ENCODE measurements at regions not wholly inside any gene's neighbourhood (a gene's known extent, or its start where the extent isn't known, plus 50 kb on each side); places are given as distances from the start of the nearest gene placed in this dataset.

DNA sequence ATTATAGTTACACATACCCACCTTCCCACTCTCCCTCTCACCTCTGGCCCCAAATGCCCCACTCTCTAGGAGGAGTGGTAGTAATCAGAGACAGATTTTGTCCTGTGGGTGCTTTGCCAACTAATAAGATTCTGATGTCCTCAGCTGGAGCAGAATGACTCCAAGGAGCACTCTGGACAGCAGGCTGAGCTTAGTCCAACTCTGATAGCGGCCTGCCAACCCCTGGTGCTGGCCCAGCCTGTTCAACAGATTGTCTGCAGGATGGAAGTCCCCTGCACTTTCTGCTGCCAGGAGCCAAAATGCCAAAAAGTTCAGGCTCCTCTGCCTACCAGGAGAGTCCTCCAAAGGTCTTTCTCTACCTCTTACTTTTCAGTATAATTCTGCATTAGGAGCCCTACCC lies 160.5 kb upstream of the UMPS start:
- no peak for FAIRE-seq
- no peak for DNase-seq (ENCODE audit: low spot score)

DNA sequence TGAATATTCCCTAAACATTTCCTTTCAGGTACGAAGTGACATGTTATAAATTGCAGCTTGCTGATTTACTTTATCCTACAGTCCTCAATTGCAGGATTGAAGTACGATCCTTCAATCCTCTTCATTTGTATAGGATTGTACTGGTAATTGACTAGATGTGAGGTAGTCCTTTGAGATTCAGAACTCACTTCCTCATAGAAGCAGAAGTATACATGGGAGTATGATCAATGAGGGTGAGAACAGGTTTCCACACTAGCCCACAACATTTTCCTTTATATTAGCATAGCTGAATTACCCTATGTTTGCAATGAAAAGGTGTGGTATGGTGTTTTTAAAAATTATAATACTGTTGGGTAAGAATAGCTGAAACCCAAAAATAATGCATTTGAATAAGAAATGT lies 160.0 kb upstream of the UMPS start:
- DNase-seq (ENCODE audit: low spot score) = no peak
- FAIRE-seq = no peak

DNA sequence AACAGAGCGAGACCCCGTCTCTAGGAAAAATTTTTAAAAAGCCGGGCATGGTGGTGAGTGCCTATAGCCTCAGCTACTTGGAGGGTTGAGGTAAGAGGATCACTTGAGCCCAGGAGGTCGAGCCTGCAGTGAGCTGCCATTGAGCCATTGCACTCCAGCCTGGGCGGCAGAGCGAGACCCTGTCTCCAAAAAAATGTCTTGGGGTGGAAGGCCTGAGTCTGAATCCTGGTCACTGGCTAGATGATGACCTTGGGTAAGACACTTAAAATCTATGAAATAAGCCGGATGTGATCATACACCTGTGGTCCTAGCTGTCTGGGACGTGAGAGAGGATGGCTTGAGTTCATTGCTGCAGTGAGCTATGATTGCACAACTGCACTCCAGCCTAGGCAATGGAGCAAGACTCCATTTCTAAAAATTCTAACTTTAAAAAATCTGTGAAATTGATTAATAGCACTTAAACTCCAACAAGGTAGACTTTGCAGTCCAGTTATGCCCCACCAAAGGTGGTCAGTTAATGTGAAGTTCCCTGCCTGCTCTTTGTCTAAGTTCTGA lies 157.3 kb upstream of the UMPS start:
- DNase-seq (ENCODE audit: low spot score) (no peak), FAIRE-seq (no peak)

DNA sequence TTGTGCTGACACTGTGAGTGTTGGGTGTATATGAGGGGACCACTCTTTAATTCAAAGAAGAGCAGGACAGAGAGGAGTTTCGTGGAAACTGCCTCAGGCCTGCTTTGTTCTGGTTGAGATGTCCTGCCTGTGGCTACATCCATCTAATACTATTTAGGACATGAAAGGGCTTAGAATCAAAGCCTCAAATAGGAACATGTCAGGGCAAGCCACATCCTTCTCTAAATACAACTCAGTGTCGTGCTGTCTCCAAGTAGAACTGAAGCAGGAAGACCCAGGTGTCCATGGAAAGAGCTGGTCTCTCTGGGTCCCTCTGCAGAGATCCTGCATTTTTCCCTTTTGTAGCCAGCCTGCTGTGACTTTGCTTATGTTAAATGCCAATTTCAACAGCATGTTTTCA lies 156.2 kb upstream of the UMPS start:
- FAIRE-seq (no peak), DNase-seq (ENCODE audit: low spot score) (no peak)

DNA sequence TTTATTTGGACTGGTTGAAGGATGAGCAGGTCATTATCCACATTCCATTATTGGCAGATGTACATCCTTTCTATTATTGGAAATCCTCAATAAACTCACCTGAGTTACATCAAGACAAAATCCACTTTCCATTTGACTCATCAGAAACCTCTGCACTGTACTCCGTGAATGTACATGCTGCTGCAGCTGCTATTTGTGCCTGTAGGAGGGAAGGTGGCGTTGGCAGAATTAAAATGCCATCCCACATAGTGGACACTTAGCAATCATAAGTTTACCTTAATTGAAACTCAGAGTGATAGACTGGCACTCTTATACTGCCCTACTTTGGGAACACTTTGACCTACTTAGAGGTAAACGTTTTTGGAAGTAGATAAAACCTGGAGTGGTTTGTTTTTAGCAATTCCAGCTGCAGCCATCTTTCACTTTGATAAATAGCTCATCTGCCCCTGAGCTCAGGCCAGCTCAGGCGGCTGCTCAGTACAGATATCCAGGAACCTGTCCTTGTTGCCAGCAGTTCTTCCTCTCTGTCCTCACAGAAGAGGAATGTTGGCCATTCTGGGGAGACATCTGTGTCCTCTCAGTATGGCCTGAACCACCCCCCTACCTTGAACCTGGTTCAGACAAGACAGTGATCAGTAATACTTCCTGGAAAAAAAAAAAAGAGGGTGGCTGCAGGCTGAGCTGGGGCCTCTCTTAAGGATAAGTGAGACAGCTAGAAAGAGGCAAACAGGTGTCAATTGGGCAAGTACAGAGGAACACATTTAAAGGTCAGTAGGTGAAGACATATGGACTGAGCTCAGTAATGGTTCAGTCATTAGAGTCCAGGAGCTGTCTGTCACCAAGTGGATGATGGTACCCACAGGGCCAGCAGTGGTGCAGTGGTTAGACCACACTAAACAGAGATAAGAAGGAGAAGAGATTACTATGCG lies 153.4 kb upstream of the UMPS start:
- DNase-seq (ENCODE audit: low spot score) (no peak), FAIRE-seq (peak; percentile 17)

DNA sequence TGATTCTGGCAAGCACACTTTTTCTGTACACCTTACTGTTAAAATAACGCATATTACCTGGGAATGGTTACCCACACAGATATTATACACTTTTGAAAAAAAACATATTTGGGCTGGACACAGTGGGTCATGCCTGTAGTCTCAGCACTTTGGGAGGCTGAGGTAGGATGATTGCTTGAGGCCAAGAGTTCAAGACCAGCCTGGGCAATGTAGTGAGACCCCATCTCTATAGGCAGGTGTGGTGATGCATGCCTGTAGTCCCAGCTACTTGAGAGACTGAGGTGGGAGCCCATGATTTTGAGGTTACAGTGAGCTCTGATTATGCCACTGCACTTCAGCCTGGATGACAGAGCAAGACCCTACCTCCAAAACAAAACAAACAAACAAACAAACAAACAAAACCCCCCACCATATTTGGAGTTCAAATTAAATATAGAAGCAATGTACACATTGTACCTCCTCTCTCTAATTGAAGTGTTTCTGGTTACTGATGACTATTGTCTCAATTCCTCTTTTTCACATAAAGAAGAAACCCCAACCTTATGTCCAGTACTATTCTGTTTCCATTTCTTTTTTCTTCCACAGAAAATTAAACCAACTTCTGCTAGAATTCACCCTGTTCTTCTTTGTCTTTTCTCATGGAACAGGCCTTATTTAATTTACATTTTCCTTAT lies 152.6 kb upstream of the UMPS start:
- DNase-seq (ENCODE audit: low spot score) (no peak), FAIRE-seq (no peak)

DNA sequence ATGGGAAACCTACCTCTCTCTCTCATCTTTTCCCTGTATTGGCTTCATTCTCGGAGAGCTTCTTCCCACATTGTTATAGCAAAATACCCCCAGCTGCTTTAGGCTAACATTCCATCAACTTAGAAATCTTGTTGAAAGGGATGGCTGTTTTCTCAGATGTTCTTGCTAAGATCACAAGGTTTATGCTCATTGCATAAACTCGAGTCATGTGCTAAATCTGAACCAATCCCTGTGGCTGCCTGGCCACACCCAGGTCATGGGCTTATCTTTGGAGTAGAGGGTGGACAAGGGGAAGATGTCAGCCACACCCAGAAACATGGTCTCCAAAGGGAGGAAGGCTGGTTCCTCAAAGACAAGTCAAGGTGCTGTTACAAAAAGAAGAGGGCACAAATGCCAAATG lies 150.6 kb upstream of the UMPS start:
- DNase-seq (ENCODE audit: low spot score) (no peak), FAIRE-seq (peak; percentile 20)

DNA sequence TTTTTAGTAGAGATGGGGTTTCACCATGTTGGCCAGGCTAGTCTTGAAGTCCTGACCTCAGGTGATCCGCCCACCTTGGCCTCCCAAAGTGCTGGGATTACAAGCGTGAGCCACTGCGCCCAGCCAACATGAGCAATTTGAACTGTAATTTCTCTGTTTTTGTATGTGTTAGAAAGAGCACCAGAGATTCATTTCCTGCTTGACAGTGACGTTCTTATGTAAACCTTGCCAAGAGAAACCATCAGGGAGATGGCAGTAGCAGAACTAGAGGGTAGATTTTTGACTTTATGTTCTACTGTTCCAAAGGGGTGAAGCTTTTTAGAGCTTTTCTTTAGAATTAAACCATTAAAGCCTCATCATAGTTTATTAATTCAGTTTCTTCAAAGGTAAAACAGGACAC lies 148.1 kb upstream of the UMPS start:
- no peak for DNase-seq (ENCODE audit: low spot score)
- no peak for FAIRE-seq

DNA sequence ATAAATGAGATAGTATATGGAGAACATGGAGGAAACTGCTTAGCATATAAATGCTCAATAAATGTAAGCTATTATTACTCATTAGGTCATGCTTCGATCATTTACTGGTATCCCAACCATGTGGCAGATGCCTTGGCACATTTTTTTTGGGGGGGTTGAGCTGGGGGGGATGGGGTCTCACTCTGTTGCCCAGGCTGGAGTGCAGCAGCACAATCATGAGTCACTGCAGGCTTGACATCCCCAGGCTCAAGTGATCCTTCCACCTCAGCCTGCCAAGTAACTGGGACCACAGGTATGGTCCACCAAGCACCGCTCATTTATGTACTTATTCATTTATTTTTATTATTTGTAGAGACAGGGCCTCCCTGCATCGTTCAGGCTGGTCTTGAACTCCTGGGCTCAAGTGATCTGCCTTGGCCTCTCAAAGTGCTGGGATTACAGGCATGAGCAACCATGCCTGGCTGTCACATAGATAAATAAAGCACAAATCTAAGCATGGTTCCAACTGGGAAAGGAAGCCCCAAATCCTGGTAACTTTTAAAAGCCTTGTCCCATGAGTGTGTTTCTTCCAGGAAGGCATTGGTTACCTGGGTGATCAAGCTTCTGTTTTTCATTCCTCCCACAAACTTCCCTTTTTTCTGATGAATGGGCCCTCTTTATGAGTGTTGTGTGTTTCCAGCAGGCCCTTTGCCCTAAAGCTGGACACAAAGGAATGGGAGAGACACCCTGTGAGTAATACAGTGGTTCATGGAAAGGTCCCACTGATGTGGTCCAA lies 147.4 kb upstream of the UMPS start:
- DNase-seq (ENCODE audit: low spot score) (no peak), FAIRE-seq (no peak)

DNA sequence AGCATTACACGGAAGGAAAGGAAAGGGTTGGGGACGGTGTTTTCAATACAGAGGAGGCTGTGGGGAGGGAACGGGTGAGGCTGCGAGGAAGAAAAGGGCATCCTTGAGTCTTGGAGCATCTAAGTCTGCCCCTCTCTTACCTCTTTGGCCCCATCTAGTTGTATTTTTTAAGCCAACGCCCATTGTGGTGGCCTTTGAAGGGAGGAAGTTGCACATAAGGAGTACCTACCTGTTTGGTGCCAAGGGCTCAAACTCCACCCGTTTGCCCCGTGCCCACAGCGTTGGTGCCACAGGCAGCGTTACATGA lies 146.1 kb upstream of the UMPS start:
- peak; percentile 50 for FAIRE-seq
- DNase-seq (ENCODE audit: low spot score) = no peak

DNA sequence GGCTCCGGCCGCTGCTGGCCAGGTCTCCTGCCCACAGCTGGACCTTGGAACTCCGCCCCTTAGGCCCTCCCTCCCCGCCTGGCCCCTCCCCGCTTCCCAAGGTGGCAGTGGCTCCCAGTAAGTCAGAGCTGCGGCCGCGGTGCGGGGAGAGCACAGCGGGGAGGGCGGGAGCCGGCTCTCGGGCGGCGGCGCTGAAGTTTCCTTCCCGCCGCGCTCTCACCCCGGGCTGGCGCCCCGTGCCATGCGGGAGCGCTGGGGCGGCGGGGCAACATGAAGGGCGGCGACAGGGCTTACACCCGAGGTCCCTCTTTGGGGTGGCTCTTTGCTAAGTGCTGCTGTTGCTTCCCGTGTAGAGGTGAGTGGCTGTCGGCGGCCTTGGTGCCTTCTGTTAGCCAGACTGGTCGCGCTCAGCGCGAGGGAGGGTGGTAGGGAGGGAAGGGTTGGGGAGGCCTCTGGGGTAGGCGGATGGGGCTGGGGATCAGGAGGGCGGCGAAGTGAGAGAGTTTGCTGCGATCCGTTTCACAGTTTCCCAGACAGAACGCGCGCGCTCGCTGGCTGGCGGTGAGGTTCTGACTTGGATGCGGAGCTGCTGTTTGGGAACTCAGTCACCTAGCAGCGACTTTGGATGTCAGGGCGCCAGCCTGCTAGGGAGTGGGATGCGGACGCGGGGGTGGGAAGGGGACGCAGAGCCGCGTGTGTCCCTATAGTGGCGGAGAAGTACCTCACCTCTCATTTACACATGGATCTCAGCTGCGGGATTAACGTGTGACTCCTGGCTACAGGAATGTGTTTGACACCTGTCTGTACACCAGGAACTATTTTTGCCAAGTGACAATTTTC lies 145.5 kb upstream of the UMPS start:
- DNase-seq (ENCODE audit: low spot score) (peak; percentile 89), FAIRE-seq (peak; percentile 23)

DNA sequence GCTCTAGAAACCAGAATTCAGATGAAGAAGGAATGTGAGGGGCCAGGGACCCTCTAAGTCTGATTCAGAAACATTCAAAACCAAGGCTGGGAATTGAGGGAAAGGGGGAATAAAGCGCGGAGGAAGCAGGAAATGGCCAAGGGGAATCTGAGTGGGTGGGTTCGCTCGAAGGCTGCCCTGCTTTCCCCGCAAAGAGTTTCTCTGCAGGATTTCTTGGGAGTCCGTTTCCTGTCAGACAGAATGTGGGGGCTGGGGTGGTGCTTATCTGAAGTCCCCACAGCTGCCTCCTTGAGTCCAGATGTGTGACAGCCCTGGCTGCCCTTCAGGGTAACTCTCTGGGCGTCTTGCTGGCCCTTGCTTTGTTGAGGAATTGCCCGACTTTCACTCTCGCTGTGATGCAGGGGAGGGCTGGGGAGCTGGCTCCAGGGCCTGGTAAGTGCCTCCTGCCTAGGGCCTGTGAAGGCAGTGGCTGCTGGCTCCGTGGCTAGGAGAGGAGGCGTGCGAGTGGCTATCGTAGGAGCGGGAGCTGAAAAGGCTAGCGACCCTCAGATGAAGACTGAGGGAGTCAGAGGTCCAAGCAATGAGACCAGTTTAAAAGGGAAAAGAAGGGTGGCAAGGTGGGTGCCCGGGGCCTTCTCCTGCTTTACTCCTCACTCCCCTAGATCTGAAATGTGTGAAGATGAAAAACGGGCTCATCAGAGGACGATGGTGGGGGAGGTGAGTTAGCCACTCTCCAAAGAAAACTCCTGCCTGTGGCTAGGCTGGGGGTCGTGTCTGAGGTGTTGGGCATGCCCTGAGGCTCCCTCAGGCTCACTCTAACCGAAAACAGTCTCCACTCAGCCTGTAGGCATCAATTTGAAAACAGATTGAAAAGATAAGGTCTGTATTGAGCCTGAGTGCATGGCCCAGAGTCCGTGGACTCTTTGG lies 143.9 kb upstream of the UMPS start:
- FAIRE-seq = no peak

DNA sequence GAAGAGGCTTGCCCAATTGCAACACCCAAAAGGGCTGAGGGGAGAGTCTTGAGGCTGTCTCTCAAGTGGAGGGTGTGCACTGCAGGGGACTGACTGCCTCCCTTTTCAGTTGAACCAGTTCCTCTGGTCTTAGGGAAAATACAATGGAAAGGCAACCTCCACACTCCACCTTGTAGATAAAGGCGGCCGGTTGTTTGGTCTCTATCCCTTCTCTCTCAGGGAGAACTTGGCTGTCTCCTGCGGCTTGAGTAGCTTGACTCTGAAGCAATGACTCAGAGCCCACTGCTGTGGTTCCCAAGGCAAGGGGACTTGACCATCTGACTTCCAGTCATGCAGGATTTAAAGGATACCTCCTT lies 143.2 kb upstream of the UMPS start:
- FAIRE-seq (no peak), DNase-seq (ENCODE audit: low spot score) (no peak)

More for the DNA sequence above, 143.9 kb upstream of the UMPS start:
- DNase-seq (ENCODE audit: low spot score) = no peak

DNA sequence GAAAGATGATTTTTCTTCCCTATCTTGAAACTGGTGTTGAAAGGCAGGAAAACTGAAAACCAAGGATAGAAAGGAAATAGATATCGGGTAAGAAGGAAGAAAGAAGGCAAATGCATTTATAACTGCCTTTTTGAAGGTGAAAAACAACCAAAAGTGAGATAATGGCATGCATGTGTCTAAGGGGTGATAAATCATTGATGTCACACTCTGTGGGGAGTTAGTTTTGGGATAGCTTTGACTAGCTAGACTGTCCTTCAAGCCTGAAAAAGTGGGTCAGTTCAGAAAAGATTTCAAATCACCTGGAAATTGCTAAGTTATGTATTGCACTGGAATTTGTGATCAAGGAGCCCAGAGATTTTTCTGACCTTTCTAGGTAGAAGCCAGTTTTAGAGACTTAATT lies 142.2 kb upstream of the UMPS start:
- FAIRE-seq (no peak), DNase-seq (ENCODE audit: low spot score) (no peak)

DNA sequence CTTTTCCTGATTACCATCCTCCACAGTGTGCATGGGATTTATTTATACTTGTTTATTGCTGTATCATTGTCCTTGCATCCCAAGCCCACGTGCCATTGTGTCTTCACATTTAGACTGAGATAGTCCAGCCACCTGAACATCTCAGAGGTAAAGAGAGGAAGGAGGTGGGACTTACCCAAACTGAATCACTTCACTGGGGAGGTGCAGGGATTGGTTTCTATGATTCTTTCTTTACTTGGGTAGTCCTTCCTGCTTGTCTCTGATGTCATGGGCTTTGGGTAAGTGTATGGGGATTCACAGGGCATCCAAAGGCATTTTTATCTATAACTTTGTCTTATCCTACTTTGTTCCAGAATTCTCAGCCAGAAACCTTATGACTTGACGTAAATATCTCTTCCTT lies 141.5 kb upstream of the UMPS start:
- FAIRE-seq = no peak

DNA sequence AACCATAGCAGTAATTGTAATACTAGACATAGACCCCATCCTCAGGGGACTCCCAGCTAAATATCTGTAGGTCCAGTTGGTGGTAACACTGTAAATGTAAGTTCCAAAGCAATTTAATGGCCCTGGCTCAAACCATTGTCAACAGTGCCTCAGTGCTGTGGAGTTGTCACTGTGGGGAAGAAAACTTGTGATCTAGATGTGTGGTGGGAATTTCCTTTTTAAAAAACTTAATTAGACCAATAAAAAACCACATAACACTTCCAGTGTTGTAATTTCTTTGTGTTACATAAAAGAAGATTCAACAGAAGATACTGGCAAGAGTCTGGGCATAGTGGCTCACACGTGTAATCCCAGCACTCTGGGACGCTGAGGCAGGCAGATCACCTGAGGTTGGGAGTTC lies 138.6 kb upstream of the UMPS start:
- no peak for FAIRE-seq
- DNase-seq (ENCODE audit: low spot score) = no peak

More for the DNA sequence above, 141.5 kb upstream of the UMPS start:
- DNase-seq (ENCODE audit: low spot score) = no peak

DNA sequence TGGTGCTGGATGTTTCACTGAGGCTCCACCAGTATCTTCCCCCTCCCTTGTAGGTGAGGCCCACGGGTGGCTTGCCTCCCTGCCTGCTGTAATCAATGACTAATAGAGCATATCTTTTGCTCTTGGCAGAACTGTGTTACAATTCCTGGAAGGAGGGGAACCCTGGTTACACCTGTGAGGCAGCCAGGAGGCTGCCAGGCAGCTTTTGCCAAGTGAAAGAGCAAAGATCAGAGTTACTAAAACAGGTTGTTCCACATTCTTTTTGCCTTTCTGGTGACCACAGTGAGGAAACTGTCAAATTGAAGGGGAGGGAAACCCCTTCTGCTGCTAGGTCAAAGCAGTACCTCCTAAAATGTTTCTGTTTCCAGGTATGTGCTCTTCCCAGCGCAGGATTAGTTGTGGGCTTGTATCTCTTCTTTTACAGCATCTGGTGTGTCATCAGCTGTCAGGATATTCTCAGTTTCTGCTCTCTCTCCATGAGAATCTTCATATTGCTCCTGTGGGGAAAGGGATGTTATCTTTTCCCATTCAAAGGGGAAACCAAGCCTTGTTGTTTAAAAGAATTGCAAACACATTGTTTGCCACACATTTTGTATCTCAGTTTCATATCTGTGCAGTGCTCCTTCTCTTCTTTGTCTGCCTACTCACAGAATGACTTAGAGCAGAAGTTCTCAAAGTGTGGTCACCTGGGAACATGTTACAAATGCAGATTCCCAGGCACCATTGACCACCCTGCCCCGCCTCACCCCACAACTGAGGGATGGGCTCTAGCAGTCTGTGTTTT lies 137.4 kb upstream of the UMPS start:
- DNase-seq (ENCODE audit: low spot score) (no peak), FAIRE-seq (no peak)

DNA sequence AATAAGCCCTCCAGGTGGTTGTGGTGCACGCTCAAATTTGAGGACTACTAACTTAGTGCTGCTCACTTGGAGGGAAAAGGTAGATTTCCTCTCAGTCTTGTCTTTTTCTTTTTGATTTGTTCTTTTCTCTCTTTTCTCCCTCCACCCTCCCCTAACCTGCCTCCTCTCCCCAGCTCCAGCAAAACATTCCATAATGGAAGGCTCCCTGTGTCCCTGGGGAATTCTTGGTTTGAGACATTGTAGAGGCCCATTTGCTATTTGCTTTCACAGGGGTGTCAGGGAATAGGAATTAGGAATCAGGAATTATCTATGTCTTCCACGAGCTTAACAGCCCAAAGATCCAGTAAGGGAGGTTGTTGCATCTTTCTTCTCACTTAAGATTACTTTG lies 136.8 kb upstream of the UMPS start:
- FAIRE-seq (no peak), DNase-seq (ENCODE audit: low spot score) (no peak)

DNA sequence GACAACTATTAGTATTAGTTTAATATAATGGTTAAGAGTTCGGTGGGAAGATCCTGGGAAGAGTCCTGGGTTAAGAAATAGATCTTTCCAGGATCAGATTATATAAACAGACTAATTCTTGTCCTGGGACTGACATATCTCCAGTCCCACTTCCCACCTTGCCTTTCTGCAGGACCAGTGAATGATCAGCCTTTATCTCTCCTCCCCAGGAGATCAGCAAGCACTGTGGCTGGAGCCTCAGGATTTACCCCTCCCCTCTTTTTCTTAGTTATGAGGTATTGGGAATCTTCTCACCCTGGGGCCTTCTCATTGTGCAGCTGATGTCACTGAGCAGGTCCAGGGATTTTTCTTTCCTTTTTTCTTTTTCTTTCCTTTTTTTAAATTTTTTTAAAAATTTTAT lies 135.7 kb upstream of the UMPS start:
- FAIRE-seq = no peak
- DNase-seq (ENCODE audit: low spot score) = no peak
